GM19099 (cell line): ENCODE measurements at regions not wholly inside any gene's neighbourhood (a gene's known extent, or its start where the extent isn't known, plus 50 kb on each side); places are given as distances from the start of the nearest gene placed in this dataset.

Experiments used
- POLR2A ChIP-seq: IDR thresholded peaks from 3 replicates; pipeline ENCODE4 v1.6.1; 2011; ENCODE audit warnings: low read depth; ENCODE audit not compliant: insufficient read length; ENCODE audit errors: extremely low read depth

DNA sequence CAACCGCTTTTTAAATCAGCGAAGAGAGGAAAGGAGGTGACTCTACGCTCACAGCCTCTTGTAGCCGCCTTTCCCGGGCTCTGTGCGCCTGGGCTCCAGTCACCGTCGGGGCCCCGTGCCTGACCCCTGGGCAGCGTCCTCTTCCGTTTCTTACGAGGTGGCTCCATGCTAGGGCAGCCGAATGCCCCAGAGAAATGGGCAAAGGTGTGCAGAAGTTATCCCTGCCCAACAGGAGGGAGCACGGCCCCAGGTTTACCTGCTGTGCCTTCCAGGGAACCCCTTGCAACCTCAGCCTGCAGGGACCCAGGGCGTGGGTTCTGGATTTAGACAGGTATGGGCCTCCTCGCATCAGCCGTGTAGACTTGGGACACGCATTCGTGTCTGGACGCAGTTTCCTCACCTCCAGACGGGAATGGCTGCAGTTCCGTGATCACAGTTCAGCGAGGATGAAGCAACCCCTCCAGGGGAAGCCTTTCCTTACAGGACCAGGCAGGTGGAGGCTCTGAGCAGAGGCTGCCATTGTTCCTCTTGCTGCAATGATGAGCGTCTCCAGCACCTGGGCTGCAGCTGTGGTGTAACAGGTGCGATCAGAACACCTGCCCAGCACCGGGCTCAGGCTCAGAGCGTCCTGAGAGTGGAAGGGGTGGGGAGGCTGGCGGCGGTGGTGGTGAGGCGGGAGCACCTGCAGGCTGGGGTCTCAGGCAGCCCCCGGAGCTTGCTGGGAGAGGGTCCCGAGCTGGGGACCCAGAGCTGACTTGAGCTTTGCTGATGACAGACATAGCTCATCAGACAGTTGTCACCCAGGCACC lies 81.3 kb upstream of the BHLHE23 start:
- TF ChIP-seq POLR2A: no peak

DNA sequence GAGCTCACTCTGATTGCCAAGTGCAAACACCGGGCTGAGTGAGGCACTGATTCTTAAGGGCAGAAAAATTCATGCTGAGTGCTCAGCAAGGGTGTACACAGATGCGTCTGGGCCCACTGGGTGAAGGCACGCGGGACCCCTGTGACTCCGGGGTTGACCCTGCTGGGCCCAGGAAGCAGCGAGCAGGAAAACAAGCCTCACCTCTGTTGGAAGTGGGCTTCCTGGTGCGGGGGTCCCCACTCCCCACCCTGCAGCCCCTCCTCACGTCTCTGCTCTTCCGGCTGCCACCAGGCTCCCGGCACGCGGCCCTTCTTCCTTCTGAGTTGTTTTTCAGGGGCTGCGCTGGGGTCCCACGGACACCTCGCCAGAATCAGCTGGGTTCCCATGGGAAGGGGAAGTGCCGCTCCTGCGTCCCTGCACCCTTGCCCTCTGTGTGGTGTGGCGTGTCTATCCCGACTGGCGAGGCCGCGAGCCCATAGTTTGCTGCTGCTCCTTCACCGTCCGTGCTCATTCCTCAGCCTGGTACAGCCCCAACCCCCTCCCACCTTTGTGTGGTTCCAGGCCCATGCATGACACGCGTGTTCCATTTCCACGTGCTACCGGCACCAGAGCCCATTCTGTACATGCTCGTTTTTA lies 80.6 kb upstream of the BHLHE23 start:
- no peak for TF ChIP-seq POLR2A

DNA sequence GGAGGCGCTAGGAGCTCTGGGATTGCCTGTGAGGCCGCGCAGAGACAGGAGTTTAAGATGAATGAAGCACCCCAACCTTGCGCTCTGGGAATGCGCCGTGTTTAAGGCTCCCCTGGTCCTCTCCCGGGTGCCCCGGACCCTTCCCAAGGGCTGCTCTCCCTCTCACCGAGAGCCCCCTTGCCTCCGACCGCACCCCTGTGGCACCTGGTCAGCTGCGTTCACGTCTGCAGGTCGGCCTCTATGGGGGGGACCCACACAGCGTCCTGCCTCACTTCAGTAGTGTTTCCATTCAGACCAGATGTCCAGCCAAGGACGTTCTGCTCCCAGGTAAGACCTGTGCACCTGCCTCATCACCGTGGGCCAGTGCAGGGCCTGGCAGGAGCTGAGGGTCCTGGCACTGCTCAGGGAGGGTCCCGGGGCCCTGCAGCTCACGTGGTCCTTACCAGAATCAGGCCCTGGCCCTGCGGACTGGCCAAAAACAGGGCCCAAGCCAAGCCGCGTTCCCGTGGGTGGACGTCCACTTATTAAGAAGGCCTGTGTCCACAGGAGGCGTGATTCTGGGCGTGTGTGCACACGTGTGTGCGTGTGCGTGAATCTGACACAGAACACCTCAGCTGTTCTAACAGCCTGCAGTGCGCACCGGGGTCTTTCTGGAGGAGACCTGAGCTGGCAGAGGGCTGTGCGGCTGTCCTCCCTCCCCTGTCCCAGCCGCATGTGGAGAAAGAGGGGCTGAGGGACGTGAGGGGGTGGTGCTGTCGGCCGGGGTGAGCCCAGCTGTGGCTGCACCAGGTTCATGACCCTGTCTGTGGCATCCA lies 79.9 kb upstream of the BHLHE23 start:
- TF ChIP-seq POLR2A: no peak

DNA sequence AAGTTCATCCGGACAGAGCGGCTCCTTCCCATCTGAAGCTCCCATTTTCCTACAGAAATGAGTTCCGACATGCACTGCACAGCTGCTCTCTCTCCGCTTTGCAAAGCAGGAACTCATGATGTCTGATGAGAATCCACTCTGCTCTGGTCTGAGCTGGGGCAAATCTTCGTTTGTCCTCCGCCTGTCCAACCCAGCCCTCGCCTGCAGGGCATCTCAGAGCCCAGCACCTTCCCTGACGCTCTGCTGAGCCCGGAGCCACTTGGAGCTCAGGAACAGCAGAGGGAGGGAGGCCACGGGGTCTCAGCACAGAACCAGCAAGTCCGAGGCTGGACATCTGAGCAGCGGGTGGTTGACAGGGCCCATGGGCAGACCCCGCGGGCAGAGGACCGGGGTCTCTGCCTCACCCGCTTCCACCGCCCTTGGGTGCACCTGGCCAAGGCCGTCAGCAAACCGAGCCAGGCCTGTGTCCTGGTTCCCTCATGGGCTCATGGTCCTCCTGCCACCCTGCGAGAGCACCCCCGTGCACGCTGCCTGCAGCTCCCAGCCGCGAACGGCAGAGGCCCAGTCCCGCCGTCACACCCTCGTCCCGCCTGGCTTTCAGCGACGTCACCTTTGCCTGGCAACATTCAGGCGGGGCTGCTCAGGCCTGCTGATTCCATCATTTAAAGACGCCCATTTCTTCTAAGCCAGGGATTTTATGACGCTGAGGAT lies 78.5 kb upstream of the BHLHE23 start:
- no peak for TF ChIP-seq POLR2A

DNA sequence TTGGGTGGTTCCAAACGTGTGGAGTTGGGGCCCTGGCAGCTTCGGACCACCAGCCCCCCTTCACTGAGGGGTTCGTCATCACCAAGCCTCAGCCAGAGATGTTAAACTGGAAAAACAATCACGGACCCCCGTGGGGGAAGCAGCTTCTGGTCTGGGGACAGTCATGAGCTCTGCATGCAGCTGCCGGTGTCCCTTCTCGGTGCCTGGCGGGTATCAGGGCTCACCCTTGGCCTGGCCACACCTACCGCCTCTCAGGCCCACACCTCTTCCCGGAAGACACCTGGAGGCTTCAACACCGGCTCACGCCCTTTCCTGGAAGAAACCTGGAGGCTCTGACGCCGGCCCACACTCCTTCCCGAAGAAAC lies 77.8 kb upstream of the BHLHE23 start:
- TF ChIP-seq POLR2A: no peak

DNA sequence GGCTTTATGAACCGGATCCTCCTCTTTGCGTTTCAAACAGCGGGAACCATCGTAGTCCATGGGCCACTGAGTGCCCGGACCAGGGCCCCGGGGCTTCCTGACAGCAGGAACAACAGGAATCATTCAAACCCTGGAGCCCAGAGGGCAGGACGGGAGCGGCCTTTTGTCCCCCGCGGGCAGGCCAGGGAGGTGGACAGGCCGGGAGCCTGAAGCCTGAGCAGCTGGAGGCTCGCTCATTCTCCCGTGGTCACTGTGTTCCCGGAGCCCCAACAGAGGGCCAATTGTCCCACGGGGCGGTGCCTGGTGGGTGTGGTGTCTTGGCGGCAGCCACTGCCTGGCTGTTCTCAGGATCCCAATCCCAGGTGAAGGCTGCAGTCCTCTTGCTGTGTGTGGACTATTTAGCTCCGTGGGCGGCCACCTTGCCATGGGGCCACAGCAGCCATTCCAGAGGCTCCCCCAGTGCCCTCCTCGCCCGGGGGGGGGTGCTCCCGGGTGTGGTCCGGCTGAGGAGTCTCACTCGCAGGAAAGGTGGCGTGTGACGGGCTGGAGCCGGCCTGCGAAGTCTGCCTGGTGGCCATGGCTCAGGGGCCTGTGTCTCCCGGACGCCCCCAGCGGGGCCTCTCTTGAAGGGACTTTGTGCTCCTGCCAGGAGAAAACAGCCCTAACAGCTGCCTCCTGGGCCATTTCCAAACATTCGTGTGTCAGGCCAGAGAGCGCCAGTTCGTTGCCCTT lies 77.2 kb upstream of the BHLHE23 start:
- no peak for TF ChIP-seq POLR2A

DNA sequence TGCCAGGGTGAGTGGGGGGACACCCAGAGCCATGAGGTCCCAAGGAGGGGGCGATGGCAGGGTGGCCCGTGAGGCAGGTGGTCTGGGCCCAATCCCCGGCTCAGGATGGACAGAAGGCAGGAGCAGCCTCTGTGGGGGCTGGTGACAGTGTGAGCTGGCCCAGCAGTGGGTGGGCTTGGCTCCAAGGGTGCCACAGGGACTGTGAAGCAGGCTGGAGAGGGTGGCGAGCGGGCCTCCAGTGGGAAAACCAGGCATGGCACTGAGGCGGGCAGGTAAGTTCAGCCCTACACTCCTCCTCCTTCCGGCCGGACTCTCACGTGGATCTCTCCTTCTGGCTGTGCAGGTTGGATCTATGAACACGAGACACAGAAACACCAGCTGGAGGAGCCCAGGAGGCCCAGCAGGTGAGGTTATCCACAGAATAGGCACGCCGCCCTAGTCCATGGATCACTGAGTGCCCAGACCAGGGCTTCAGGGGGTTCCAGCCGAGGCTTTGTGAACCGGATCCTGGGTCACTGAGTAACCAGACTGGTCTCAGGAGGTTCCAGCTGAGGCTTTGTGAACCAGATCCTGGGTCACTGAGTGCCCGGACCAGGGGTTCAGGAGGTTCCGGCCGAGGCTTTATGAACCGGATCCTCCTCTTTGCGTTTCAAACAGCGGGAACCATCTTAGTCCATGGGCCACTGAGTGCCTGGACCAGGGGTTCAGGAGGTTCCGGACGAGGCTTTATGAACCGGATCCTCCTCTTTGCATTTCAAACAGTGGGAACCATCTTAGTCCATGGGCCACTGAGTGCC lies 76.4 kb upstream of the BHLHE23 start:
- TF ChIP-seq POLR2A: no peak

DNA sequence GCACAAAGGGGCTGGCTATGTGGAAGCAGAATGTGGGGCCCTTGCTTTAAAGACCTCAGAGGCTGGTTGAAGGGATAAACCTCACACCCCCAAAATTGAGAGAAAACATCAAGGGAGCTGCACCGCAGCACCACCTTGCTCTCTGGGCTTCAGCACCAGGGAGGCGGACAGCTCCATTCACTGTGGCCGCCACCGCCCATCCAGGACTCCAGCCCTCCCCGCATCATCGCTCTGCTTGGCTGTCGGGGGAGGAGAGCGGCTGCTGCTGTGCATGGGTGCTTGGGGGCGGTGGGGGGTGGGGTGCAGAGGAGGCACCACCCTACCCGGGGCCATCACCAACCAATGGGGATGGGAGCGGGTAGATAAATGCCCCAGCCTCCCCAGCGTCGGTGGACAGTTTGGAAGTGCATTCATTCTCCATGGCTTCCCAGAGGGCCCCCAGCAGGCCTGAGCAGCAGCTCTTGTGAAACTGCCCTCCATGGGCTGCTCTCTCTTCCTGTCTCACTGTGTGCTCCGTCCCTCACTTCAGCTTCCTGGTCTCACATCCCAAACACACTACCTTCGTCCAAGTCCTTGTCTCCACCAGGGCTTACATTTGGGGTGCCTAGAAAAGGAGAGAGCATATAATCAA lies 75.7 kb upstream of the BHLHE23 start:
- TF ChIP-seq POLR2A: no peak

DNA sequence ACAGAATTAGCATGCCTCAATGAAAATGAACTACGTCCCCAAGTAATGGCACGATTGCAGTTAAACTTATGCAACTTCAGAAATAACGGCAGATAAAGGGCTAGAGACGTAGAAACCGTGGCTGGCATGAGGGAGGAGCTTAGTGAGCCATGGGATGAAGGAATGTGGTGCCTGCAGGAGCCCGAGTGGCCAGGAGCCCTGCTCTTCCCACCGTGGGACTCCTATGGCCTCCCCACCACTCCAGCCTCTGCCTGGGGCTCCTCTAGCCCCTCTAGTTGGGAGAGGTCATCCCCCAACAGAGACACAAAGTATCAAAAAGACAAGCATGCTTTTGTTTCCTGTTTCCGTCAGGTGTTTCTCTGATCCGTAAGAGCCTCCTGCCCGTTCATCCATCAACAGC lies 75.1 kb upstream of the BHLHE23 start:
- no peak for TF ChIP-seq POLR2A

DNA sequence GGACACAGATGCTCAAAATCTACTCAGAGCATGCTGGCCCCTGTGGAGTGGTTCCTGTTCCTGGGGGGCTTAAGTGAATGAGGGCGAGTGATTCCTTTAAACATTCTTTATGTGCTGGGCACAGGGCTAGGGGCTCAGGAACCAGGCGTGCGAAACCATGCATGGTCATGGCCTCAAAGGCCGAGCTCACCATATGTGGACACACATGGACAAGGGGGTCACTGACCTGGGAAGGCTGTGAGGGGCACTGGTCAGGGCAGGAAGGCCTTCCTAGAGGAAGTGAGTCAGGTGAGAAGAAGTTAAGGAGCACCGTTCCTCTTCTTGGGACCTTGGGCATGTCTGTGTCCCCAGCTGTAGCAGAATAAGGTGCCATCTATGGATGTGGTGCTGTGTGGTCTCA lies 74.6 kb upstream of the BHLHE23 start:
- TF ChIP-seq POLR2A: no peak

DNA sequence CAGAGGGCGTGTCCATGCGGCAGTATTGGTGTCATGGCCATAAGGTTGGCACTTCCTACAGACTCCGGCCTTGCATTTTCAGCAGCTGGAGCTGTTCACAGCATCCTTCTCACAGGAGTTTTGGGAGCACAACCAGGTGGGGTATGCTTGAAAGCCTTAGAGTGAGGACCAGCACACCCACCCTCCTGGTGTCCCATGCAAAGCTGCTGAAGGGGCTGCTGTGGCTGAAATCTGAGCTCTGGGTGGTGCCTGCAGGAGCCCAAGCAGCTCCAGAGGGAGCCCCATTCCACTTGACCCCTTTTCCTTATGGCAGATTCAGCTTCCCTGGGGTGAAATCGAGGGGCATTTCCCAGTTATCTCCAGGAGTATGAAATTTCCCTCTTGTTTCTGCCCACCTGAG lies 74.0 kb upstream of the BHLHE23 start:
- no peak for TF ChIP-seq POLR2A

DNA sequence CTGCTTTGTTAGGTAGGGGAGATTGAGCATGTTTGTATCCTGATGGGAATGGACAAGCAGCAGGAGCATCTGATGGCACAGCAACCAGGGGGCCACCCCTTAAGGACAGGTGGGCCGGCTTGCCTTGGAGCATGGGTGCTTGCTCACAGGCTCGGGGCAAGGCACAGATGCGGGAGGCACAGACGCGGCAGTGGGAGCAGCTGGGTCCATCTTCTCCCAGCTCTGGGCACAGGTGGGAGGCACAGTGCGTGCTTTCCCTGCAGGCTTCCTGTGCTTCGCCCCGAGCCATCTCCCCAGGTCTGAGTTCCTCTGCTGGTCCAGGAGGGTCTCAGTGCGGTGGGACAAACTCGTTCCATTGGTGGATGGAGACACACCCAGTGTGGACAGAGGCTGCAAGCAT lies 73.6 kb upstream of the BHLHE23 start:
- no peak for TF ChIP-seq POLR2A

DNA sequence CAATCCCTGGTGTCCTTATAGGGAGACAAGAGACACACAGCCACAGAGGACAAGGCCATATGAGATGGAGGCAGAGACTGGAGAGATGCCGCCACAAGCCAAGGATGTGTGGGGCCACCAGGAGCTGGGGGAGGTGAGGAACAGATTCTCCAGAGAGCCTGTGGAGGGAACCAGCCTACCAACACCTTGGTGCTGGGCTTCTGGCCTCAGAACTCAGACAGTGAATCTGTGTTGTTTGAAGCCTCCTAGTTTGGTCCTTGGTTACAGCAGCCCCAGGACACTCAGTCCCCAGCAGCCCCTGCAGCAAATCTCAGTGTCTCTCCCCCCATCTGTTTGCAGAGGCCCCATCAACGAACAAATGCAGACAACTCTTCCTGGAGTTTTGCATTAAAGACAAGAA lies 73.2 kb upstream of the BHLHE23 start:
- TF ChIP-seq POLR2A: no peak
